Lung (tissue), 11 donors: ENCODE measurements at regions not wholly inside any gene's neighbourhood (a gene's known extent, or its start where the extent isn't known, plus 50 kb on each side); places are given as distances from the start of the nearest gene placed in this dataset.

Experiments used
- ATAC-seq: fragments of 200-7000 bp; cut with Tn5 transposase; one replicate; pipeline ENCODE4 v1.9.1; 2020; ENCODE audit warnings: moderate number of reproducible peaks; ENCODE audit not compliant: insufficient read depth, low FRiP score
- DNase-seq, 3 donors: peaks; one replicate each; pipeline ENCODE4 v3.0.0-alpha.2; 2013 to 2017
- H3K27ac ChIP-seq, 2 donors: one replicate each; pipeline ENCODE4 v1.5.1; 2013; ENCODE audit warnings: mild to moderate bottlenecking in 2 of 2, moderate library complexity in 2 of 2, control low read depth in 1 of 2, inconsistent platforms in 1 of 2, low read depth in 1 of 2, low read length in 1 of 2
- H3K27me3 ChIP-seq, 3 donors: one replicate each; pipeline ENCODE4 v1.5.1; 2013; ENCODE audit warnings: low read length in 2 of 3; ENCODE audit not compliant: control insufficient read depth in 3 of 3, insufficient read depth in 3 of 3
- H3K36me3 ChIP-seq, 4 donors: one replicate each; pipeline ENCODE4 v1.5.1; 2013; ENCODE audit warnings: low read length in 4 of 4, mild to moderate bottlenecking in 1 of 4, moderate library complexity in 1 of 4; ENCODE audit not compliant: control insufficient read depth in 4 of 4, insufficient read depth in 4 of 4
- H3K4me1 ChIP-seq, 5 donors: one replicate each; pipeline ENCODE4 v1.5.1; 2013; ENCODE audit warnings: low read length in 5 of 5, mild to moderate bottlenecking in 2 of 5, moderate library complexity in 1 of 5; ENCODE audit not compliant: control insufficient read depth in 5 of 5, insufficient read depth in 5 of 5
- H3K4me3 ChIP-seq: one replicate; pipeline ENCODE4 v1.5.1; 2013; ENCODE audit warnings: mild to moderate bottlenecking, control low read depth, moderate library complexity
- H3K9ac ChIP-seq, 2 donors: one replicate each; pipeline ENCODE4 v1.5.1; 2013; ENCODE audit warnings: low read length in 2 of 2, control low read depth in 1 of 2; ENCODE audit not compliant: insufficient read depth in 1 of 2
- H3K9me3 ChIP-seq, 4 donors: one replicate each; pipeline ENCODE4 v1.5.1; 2013; ENCODE audit warnings: low read length in 3 of 4, mild to moderate bottlenecking in 1 of 4, moderate library complexity in 1 of 4; ENCODE audit not compliant: control insufficient read depth in 4 of 4, insufficient read depth in 3 of 4
- CTCF ChIP-seq: IDR thresholded peaks from 2 replicates; pipeline ENCODE4 v1.5.1; 2012; ENCODE audit warnings: mild to moderate bottlenecking; ENCODE audit errors: control extremely low read depth, extremely low read depth
- WGBS, 2 donors: extraction: QIAGEN DNeasy Blood & Tissue Kit; methylation state at CpG; one replicate each; pipeline ENCODE4 v1.1.7; 2013; 5-methylcytosine and 5-hydroxymethylcytosine counted together
- donor health status: control.
- donor health status: control.
- donor health status: Bipolar disorder and iron deficiency.
- donor health status: healthy.
- donor health status: DM: yes; HTN: yes; CAD: no.

GRCh38 chr14:30054201-30054600 lies 126.6 kb upstream of the PRKD1 start:
- no peaks in the 10 kb centered on the region for H3K36me3 ChIP-seq
- peak in 2 of 3 donors; percentile 1 to 9 for DNase-seq
- no peak overlapping the region for H3K9ac ChIP-seq
- no peak for TF ChIP-seq CTCF
- no peak overlapping the region for H3K4me3 ChIP-seq
- no peak overlapping the region for H3K27ac ChIP-seq
- no peak for ATAC-seq
- H3K9me3 ChIP-seq, result peaks cover 0 to 4% (median 0%) of the 10 kb centered on the region in 4 donors
- no peaks in the 10 kb centered on the region for H3K4me1 ChIP-seq
- no peaks in the 10 kb centered on the region for H3K27me3 ChIP-seq

- ATAC-seq, result no peak
- 85 to 89% methylated on average over 1 of the region's 1 CpG for WGBS, 2 donors
- no peak for DNase-seq
- no peaks in the 10 kb centered on the region for H3K4me1 ChIP-seq
- H3K27me3 ChIP-seq, result no peaks in the 10 kb centered on the region
- no peak overlapping the region for H3K27ac ChIP-seq
- no peak overlapping the region for H3K9ac ChIP-seq
- no peak for TF ChIP-seq CTCF
- H3K9me3 ChIP-seq, result peaks cover 0 to 2% (median 0%) of the 10 kb centered on the region in 4 donors
- H3K4me3 ChIP-seq, result no peak overlapping the region
- H3K36me3 ChIP-seq, result no peaks in the 10 kb centered on the region
These were observed 130.8 kb upstream of the PRKD1 start for GRCh38 chr14:30058401-30058800.

GRCh38 chr14:30063746-30064145 lies 136.1 kb upstream of the PRKD1 start:
- ATAC-seq, result no peak
- Histone ChIP-seq H3K4me3 (no peak overlapping the region), H3K4me1 (no peaks in the 10 kb centered on the region), H3K9ac (no peak overlapping the region), H3K27me3 (no peaks in the 10 kb centered on the region), H3K36me3 (no peaks in the 10 kb centered on the region), H3K27ac (no peak overlapping the region), H3K9me3 (no peaks in the 10 kb centered on the region)
- no peak for TF ChIP-seq CTCF
- no peak for DNase-seq
- 48 to 72% methylated on average over 2 of the region's 2 CpGs for WGBS, 2 donors

GRCh38 chr14:30064454-30064853 lies 136.8 kb upstream of the PRKD1 start:
- no peak overlapping the region for H3K4me3 ChIP-seq
- H3K9ac ChIP-seq, result no peak overlapping the region
- TF ChIP-seq CTCF, result no peak
- no peak for DNase-seq
- H3K36me3 ChIP-seq, result no peaks in the 10 kb centered on the region
- no peaks in the 10 kb centered on the region for H3K9me3 ChIP-seq
- H3K4me1 ChIP-seq, result no peaks in the 10 kb centered on the region
- no peak for ATAC-seq
- no peak overlapping the region for H3K27ac ChIP-seq
- no peaks in the 10 kb centered on the region for H3K27me3 ChIP-seq
